GM21526 (cell line): ENCODE measurements at regions not wholly inside any gene's neighbourhood (a gene's known extent, or its start where the extent isn't known, plus 50 kb on each side); places are given as distances from the start of the nearest gene placed in this dataset.
"Not testable (repeated sequence)": the region's sequence is repeated elsewhere in the genome, so short reads cannot be mapped to it uniquely, and the experiment has no call there.

Experiments
- ATAC-seq: cut with Tn5 transposase; IDR thresholded peaks from one replicate; pipeline ENCODE4 v1.9.1; 2021; ENCODE audit warnings: moderate library complexity; ENCODE audit not compliant: unreplicated experiment, low FRiP score

DNA sequence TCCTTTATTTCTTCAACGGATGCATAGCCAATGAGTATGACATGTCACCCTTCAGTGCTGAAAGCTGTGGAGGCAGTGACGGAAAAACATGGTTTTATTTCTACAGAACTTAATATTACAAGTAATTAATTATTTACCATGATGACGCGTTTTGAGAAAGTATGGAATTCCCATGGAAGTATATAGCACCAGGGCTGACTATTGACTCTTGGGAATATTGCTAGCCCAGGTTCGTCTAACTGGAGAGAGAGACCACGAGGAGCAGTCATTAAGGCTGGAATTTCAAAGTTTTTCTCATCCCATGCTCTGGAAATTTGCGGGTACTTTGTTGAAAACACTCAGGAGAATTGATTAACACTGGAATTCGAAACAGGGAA, 155.2 kb upstream of the PRSS16 start:
- no peak for ATAC-seq

GRCh38 chr6:27095914-27096313, 151.6 kb upstream of the PRSS16 start:
- ATAC-seq: no peak

- ATAC-seq: no peak
These were observed 150.5 kb upstream of the PRSS16 start for GRCh38 chr6:27096834-27097511.

DNA sequence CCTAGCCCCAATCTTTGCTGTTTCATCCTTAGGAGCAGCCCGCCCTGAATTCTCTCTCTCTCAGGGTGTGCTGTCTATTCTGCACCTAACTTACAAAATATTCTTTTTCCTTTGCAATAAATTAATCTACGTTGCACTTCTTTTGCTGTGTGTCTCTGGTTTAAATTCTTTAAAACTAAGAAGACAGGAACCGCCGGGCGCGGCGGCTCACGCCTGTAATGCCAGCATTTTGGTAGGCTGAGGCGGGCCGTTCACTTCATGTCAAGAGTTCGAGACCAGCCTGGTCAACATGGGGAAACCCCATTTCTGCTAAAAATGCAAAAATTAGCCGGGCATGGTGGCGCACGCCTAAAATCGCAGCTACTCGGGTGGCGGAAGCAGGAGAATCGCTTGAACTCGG, 148.5 kb upstream of the PRSS16 start:
- ATAC-seq: no peak

DNA sequence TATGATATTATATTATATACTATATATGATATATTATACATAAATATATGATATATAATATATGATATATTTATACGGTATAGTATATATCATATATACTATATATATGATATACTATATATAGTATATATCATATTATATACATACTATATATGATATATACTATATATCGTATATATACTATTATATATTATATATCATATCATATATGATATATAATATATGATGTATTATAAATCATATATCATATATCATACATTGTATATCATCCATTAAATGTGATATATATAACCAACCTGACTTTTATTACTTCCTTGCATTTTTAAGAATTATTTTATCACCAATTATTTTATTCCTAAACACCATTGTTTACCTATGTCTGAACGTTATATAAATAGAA, 146.6 kb upstream of the PRSS16 start:
- no peak for ATAC-seq

DNA sequence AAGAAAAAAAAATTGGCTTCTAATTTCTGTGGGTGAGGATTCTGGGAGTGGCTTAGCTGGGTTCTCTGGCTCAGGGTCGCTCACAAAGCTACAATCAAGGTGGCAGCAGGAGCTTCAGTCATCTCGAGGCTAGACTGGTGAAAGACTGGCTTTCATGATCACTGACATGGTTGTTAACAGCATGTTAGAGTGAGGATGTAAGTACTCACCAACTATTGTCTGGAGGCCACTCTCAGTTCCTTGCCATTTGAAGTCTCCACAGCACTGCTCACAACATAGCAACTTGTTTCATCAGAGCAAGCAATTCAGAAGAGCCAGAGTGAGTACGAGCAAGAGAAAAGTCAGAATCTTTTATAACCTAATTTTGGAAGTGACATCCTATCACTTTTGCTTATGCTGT, 145.7 kb upstream of the PRSS16 start:
- ATAC-seq: no peak

DNA sequence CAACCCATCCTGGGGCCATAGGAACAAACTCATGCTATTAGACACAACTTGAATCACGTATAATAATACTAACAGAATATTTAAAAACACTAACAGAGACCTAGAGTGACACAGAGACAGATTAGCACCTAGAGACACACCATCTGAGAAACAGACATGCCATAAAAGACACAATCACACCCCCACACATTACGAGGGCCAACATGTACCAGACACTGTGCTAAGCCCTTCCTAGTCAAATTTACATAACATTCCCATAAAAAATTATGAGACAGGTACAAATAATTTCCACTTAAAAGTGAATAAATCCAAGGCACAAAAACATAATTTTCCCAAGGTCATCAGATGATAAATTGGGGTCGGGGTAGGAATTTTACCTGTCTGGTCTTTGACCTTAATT, 141.1 kb upstream of the PRSS16 start:
- ATAC-seq: no peak

- ATAC-seq: no peak
These were observed 135.8 kb upstream of the PRSS16 start for GRCh38 chr6:27111743-27112142.

DNA sequence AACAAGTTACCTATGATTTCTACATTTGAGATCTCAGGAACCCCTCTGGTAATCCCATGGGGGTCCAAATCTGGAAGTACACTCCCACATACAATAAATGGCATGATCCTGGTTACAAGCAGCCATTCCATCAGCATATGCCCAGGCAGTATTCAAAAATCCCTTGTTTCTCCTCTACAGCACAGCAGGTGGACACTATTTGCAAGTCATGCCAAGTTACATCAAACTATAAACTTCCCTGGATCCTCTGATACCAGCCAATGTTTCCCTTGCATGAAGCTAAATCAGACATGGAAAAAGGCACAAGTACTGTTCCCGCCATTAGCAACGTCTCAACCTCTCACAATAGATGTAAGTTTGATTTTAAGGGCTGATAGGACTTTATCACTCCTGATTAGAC, 134.5 kb upstream of the PRSS16 start:
- no peak for ATAC-seq

DNA sequence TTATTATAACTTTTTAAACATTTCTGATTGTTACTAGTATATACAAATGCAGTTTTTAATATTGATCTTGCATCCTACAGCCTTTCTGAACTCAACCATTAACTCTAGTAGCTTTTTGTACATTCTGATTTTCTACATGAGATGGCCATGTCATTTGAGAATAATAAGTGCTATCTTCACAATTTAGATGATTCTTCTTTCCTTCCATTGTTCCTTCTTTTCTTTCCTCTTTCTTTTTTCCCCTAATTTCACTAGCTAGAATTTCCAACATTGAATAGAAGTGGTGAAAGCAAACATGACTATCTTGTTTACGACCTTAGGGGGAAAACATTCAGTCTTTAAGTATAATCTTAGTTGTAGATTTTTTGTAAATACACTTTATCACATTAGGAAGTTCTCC, 128.2 kb upstream of the PRSS16 start:
- no peak for ATAC-seq

DNA sequence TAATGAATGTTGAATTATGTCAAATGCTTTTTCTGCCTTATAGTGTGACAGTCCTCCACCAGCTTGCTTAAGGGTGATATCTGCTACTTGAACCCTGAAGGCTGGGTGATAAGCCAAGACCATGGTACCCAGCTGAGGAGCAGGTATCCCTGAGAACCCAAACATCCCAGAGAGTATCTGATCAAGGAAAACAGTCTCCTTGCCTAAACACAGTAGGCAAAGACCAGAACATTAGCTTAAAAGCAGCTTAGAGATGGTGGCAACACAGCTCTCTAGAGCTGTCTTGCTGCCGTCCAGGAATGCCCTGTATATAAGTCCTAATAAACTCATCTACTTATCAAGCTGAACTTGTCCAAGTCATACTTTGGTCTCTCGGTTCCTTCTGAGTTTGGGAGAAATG, 127.7 kb upstream of the PRSS16 start:
- no peak for ATAC-seq

- no peak for ATAC-seq
These were observed 125.9 kb upstream of the PRSS16 start for GRCh38 chr6:27121640-27122039.

DNA sequence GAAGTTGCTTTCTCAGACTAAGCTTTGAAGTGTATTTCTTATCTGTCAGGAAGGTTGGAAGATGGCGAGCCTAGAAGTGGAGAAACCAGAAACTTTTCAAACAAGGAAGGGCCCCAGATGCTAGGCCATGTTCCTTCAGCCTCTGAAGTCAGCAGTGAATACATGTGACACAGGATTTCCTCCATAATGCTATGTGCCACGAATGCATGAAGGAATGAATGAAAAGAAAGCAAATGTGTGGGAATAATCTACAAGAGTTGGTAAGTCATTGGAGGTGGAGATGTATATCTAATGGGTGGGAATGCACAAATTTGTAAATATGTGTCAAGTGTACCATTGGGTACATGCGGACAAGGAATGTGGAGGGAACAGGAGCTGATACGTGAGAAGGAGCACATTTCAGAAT, 123.2 kb upstream of the PRSS16 start:
- no peak for ATAC-seq

DNA sequence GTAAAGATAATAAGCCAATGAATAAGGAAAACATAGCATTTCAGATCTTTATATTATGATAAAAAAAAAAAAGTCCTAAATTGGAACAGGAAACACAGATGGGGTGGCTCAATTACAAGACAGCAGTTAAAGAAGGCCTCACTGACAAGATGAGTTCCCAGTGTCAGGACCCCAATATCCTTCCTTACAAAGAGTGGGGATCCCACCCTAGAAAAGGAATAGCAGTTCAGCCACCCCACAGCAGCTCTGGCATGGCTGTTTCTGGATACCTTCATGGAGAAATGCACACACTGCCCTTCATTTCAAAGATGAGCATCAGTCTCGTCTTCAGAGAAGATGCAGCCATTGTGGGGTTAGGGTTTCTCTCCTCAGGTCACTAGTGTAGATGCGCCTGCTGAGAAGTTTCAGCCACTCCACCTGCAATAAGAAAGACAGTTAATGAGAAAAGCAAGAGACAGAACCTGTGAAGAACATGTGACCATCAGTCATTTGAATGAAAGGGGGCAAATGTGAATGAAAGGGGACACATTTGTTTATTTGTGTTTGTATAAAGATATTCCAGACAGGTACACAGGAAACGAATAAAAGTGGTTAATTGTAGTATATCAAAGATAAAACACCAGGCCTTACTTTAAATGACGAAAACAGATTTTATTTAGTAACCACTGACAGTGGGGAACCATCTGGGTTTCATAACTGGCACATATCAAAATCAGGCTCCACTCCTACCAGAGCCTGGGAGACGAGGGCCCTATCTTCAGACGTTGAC, 121.3 kb upstream of the PRSS16 start:
- ATAC-seq: no peak

DNA sequence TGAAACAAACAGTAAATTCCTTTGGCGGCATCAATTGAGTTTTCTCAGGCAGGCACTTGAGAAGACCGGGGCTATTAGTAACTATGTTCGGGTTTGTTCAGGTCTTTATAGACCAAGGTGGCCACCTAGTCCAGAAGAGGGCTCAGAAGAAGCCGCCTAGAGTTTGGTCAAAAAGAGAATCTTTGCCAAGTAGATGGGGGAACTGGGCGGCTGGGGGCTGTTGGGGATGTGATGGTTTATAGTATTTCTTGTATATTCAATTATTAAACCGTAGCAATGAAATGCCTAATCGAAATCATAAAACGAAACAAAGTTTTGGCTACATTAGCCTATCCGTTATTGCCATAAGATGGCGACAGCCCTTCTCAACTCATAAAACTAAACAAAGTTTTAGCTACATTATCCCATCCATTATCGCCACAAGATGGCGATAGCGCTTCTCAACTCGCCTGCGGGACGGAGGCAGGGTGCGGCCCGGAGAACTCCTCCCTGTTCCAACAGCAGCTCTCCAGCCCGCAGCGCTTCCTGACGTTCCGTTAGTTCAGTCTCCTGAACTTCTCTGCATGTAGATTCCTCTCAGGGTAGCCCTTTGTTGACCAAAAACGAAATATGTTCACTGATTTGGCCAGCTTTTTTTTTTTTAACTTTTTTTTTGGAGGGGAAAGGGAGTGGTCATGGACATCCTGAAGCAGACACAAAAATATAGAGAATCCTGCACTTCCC, 120.5 kb upstream of the PRSS16 start:
- ATAC-seq: no peak

DNA sequence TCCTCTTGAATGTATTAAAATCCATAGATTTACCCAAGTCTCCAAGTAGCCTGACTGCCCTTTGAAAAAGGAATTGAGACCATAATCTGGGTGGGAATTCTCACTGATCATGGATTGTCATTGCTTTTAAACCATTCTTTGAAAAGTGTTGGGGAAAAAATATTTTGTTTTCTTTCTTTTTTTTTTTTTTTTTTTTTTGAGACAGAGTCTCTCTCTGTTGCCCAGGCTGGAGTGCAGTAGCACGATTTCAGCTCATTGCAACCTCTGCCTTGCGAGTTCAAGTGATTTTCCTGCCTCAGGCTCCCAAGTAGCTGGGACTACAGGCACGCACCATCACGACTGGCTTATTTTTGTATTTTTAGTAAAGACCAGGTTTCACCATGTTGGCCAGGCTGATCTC, 119.6 kb upstream of the PRSS16 start:
- ATAC-seq: not testable (repeated sequence)

DNA sequence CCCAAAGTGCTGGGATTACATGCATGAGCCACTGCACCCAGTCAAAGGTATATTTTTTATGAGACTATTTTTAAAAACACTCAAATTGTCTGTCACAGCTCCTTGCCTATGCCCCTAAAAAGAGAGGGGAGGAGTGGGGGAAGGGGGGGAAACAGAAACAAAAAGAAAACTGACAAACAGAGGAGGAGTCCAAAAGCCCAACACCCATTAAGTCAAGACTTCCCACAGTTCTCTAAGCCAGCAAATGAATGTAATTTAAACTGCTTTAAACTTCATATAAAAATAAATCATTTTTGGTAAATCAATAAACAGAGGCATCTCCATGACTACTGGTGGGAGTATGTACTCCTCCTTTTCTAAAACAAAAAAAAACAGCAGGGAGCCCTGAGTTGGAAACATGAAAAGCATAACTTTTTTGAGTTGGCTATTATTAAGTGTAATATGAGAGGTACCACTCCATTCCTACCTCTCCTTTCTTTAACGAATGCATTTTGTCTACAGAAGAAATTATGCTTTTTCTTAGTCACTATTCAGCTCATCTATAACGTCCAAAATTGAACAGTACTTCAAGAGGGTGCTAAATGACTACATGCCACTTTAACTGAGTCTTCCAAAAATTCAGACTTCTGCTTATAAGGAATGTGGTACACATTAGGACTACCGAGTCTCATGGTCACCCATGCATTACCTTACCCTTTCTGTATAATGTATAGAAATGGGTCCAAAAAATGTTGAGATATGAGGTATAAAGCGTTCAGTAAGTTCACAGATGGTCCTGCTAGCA, 119.0 kb upstream of the PRSS16 start:
- ATAC-seq: no peak

GRCh38 chr6:27129095-27129815, 118.2 kb upstream of the PRSS16 start:
- no peak for ATAC-seq

GRCh38 chr6:27129917-27130316, 117.6 kb upstream of the PRSS16 start:
- no peak for ATAC-seq

DNA sequence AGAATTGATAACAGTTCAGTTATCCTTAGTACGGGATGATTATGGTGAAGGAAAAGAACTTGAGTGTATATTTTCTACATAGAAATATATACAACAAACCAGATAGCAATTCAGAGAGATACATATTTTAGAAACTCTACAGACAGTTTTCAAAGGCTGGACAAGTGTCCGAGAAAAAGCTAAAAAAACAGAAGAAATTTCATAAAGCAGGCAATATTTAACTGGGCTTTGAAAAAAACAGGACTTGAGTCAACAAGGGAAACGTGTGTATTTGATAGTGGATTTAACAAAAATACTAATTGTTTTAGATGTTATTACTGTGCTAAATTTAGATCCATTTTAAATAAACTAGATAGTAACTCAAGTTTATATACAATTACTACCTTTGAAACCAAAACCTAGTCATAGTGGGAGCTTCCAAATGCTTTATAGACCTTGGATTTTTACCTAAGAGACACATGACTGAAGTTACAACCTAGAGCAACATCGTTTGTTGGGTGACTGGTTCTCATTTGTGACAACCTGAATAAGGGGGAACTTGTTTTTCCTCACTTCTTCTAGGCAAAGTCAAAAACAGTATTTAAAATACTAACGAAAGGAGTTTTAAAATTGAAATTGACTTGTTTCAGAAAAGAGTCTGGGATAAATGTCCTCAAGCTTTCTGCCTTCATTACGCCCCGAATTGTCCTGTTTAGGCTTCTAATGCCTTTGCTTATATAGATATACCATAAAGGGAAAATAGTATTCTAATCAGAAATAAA, 116.7 kb upstream of the PRSS16 start:
- no peak for ATAC-seq
